ENCODE measurements at regions not wholly inside any gene's neighbourhood (a gene's known extent, or its start where the extent isn't known, plus 50 kb on each side); places are given as distances from the start of the nearest gene placed in this dataset.
"Not testable (repeated sequence)": the region's sequence is repeated elsewhere in the genome, so short reads cannot be mapped to it uniquely, and the experiment has no call there.

DNA sequence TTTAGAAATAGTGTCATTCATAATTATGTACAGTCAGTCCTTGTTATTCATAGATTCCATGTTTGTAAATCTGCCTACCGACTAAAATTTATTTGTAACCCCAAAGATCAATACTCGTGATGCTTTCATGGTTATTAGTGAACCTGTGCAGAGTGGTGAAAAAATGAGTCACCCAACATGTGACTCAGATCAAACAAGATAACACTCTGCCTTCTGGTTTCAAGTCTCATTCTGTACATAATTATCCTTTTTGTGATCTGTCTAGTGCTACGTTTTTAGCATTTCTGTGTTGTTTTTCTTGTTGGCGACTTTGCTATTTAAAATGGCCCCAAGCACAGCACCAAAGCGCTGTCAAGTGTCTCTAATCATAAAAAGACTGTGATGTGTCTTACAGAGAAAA, 274.7 kb downstream of the SUCLA2 start:
- H3K9me3 Mint-ChIP-seq = no peaks in the 10 kb centered on the region
- no peak overlapping the region for H3K27ac Mint-ChIP-seq
- H3K4me3 Mint-ChIP-seq = no peak overlapping the region
- no peaks in the 10 kb centered on the region for H3K36me3 Mint-ChIP-seq (ENCODE audit: low read depth)
- H3K27me3 Mint-ChIP-seq (ENCODE audit: insufficient read depth) = peaks cover 2% of the 10 kb centered on the region
- intact Hi-C loops (cut with micrococcal nuclease) = no loop called here
- no peak for DNase-seq (ENCODE audit: low spot score)
- H3K4me1 Mint-ChIP-seq (ENCODE audit: low read depth) = no peaks in the 10 kb centered on the region

DNA sequence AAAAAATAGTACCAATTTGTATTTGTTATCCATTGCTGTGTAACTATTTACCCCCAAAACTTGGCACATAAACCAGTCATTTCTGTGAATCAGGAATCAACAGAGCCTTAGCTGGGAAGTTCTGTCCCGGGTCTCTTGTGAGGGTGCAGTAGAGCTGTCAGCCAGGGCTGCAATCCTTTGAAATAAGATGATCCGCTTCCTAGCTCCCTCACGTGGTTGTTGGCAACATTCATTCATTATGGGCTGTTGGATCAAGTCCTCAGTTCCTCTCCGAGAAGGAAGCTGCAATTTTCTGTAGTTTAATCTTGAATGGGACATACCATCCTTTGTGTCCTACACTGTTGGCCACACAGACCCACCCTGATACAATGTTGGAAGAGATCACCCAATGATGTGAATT, 277.2 kb downstream of the SUCLA2 start:
- intact Hi-C loops (cut with micrococcal nuclease) = no loop called here
- Mint-ChIP-seq H3K36me3 (ENCODE audit: low read depth) (no peaks in the 10 kb centered on the region), H3K4me1 (ENCODE audit: low read depth) (no peaks in the 10 kb centered on the region)

GRCh38 chr13:47719164-47719563, 281.9 kb downstream of the SUCLA2 start:
- H3K27ac Mint-ChIP-seq = no peak overlapping the region
- intact Hi-C loops (cut with micrococcal nuclease) = no loop called here
- no peak overlapping the region for H3K4me3 Mint-ChIP-seq
- DNase-seq (ENCODE audit: low spot score) = no peak
- peaks cover 2% of the 10 kb centered on the region for H3K27me3 Mint-ChIP-seq (ENCODE audit: insufficient read depth)
- no peaks in the 10 kb centered on the region for H3K36me3 Mint-ChIP-seq (ENCODE audit: low read depth)
- no peaks in the 10 kb centered on the region for H3K9me3 Mint-ChIP-seq
- H3K4me1 Mint-ChIP-seq (ENCODE audit: low read depth) = no peaks in the 10 kb centered on the region

More for the DNA sequence above, 277.2 kb downstream of the SUCLA2 start:
- Mint-ChIP-seq H3K9me3 (no peaks in the 10 kb centered on the region), H3K4me3 (no peak overlapping the region), H3K27ac (no peak overlapping the region), H3K27me3 (ENCODE audit: insufficient read depth) (peaks cover 4% of the 10 kb centered on the region)
- DNase-seq (ENCODE audit: low spot score) = no peak

DNA sequence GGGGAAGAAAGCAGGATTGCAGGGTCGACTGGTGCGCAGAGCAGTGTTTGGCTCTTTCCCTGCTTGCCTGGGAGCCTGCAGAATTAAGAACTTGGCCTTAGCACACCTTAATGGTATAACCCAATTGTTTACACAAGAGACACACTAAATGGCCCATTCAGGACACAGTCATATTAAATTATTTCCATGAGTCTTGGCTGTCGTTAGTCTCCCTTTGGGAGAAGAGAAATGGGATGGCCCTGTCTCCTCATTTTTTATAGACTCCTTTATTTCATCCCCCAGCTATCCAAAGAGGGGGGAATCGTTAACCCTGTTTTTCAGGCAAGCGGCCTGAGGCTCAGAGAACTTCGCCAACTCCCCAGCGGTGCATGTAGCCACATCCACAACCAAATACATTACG, 282.5 kb downstream of the SUCLA2 start:
- H3K4me1 Mint-ChIP-seq (ENCODE audit: low read depth) = no peaks in the 10 kb centered on the region
- no peak for DNase-seq (ENCODE audit: low spot score)
- peaks cover 2% of the 10 kb centered on the region for H3K27me3 Mint-ChIP-seq (ENCODE audit: insufficient read depth)
- H3K36me3 Mint-ChIP-seq (ENCODE audit: low read depth) = no peaks in the 10 kb centered on the region
- H3K4me3 Mint-ChIP-seq = no peak overlapping the region
- H3K9me3 Mint-ChIP-seq = no peaks in the 10 kb centered on the region
- intact Hi-C loops (cut with micrococcal nuclease) = no loop called here
- H3K27ac Mint-ChIP-seq = no peak overlapping the region

DNA sequence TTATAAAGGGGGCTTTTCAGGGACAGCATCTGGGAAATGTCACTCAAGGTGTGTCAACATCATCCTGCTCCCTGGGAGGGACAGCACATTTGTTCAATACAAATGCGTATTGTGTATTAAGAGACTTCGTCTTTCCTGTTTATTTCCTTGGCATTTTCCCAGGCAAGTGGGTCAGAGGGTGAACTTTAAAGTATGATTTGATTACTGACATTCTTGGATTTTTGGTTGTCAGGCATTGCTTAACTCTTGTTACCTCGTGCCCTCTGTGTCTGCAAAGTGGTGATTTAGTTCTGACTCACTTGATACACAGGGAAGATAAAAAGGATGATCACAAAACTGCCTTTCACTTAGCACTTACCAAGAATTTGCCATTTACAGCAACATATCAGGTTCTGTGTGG, 292.7 kb downstream of the SUCLA2 start:
- H3K27ac Mint-ChIP-seq = no peak overlapping the region
- no peak for DNase-seq (ENCODE audit: low spot score)
- H3K4me1 Mint-ChIP-seq (ENCODE audit: low read depth) = no peaks in the 10 kb centered on the region
- H3K4me3 Mint-ChIP-seq = no peak overlapping the region
- H3K9me3 Mint-ChIP-seq = peaks cover 3% of the 10 kb centered on the region
- H3K36me3 Mint-ChIP-seq (ENCODE audit: low read depth) = no peaks in the 10 kb centered on the region
- intact Hi-C loops (cut with micrococcal nuclease) = no loop called here
- peaks cover 2% of the 10 kb centered on the region for H3K27me3 Mint-ChIP-seq (ENCODE audit: insufficient read depth)

GRCh38 chr13:47707414-47707813, 293.7 kb downstream of the SUCLA2 start:
- H3K4me1 Mint-ChIP-seq (ENCODE audit: low read depth) = no peaks in the 10 kb centered on the region
- H3K4me3 Mint-ChIP-seq = no peak overlapping the region
- peaks cover 2% of the 10 kb centered on the region for H3K27me3 Mint-ChIP-seq (ENCODE audit: insufficient read depth)
- H3K9me3 Mint-ChIP-seq = peaks cover 3% of the 10 kb centered on the region
- DNase-seq (ENCODE audit: low spot score) = no peak
- no peak overlapping the region for H3K27ac Mint-ChIP-seq
- no peaks in the 10 kb centered on the region for H3K36me3 Mint-ChIP-seq (ENCODE audit: low read depth)
- intact Hi-C loops (cut with micrococcal nuclease) = no loop called here

DNA sequence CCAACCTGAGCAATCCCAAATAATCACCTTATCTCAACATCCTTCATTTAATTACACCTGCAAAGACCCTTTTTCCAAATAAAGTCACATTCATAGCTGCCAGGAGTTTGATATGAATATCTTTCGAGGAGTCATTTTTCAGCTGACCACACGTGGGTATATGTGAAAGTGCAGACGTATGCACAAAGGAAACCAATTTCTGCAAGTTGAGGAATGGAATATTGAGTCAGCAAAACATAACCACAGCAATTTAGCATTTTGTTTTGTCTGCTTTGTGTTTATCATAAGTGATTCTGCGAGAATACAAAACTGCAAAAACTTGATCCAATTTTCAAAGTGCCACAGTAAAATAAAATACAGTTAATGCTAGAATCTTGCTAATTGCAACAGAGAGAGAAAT, 295.9 kb downstream of the SUCLA2 start:
- Mint-ChIP-seq H3K4me3 (no peak overlapping the region), H3K27me3 (ENCODE audit: insufficient read depth) (peaks cover 2% of the 10 kb centered on the region), H3K4me1 (ENCODE audit: low read depth) (no peaks in the 10 kb centered on the region), H3K9me3 (no peaks in the 10 kb centered on the region), H3K36me3 (ENCODE audit: low read depth) (no peaks in the 10 kb centered on the region), H3K27ac (no peak overlapping the region)
- no peak for DNase-seq (ENCODE audit: low spot score)
- intact Hi-C loops (cut with micrococcal nuclease) = no loop called here

DNA sequence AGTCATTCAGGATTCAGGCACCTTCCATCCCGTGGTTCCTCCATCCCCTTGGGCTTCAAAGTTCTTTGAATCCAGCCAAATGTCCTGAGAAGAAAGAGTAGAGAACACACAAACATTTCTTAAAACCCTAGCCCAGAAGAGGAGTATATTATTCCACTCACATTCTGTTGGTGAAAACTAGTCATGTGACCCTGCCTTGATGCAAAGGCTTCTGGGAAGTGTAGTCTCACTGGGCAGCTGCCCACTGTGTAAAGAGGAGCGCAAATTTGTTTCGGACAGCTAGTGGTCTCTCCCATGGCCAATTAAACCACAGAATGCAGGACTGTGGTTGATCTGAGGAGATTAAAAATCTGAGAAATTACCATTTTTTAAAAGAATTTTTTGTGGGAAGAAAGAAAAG, 304.4 kb downstream of the SUCLA2 start:
- DNase-seq (ENCODE audit: low spot score) = no peak
- Mint-ChIP-seq H3K36me3 (ENCODE audit: low read depth) (no peaks in the 10 kb centered on the region), H3K27me3 (ENCODE audit: insufficient read depth) (no peaks in the 10 kb centered on the region), H3K9me3 (no peaks in the 10 kb centered on the region), H3K27ac (no peak overlapping the region), H3K4me1 (ENCODE audit: low read depth) (no peaks in the 10 kb centered on the region), H3K4me3 (no peak overlapping the region)
- intact Hi-C loops (cut with micrococcal nuclease) = no loop called here

DNA sequence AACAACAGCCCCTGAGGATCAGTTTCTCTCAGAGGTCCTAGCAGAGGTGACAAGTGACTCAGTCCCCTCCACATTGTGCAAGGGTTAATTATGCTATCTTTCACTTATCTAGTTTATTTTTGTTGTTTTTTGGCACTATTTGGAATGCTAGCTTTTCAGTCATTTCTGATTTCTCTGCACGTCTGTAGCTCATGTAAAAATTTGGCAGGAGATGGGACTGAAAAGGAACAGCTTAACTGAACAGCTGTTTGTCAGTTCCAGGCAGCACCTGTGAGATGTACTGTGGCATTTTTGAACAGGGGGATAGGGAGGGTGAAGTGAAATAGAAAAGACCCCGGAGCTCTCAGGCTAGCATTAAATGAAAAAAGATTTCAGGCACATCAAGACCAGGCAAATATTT, 313.5 kb downstream of the SUCLA2 start:
- H3K27me3 Mint-ChIP-seq (ENCODE audit: insufficient read depth) = no peaks in the 10 kb centered on the region
- no peaks in the 10 kb centered on the region for H3K4me1 Mint-ChIP-seq (ENCODE audit: low read depth)
- intact Hi-C loops (cut with micrococcal nuclease) = no loop called here
- no peak overlapping the region for H3K4me3 Mint-ChIP-seq
- H3K9me3 Mint-ChIP-seq = no peaks in the 10 kb centered on the region
- no peaks in the 10 kb centered on the region for H3K36me3 Mint-ChIP-seq (ENCODE audit: low read depth)
- H3K27ac Mint-ChIP-seq = no peak overlapping the region
- no peak for DNase-seq (ENCODE audit: low spot score)

DNA sequence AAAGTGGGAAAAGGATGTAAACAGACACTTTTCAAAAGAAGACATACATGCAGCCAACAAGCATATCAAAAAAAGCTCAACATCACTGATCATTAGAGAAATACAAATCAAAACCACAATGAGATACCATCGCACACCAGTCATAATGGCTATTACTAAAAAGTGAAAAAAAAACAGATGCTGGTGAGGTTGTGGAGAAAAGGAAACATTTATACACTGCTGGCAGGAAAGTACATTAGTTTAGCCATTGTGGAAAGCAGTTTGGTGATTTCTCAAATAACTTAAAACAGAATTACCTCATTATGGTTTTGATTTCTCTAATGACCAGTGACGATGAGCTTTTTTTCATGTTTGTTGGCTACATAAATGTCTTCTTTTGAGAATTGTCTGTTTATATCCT, 315.9 kb downstream of the SUCLA2 start:
- H3K36me3 Mint-ChIP-seq (ENCODE audit: low read depth); H3K4me1 Mint-ChIP-seq (ENCODE audit: low read depth); H3K27me3 Mint-ChIP-seq (ENCODE audit: insufficient read depth); DNase-seq (ENCODE audit: low spot score); H3K4me3 Mint-ChIP-seq; H3K27ac Mint-ChIP-seq; intact Hi-C loops (cut with micrococcal nuclease); H3K9me3 Mint-ChIP-seq: not testable (repeated sequence)

GRCh38 chr13:47680748-47681147, 320.3 kb downstream of the SUCLA2 start:
- Mint-ChIP-seq H3K27me3 (ENCODE audit: insufficient read depth) (peaks cover 2% of the 10 kb centered on the region), H3K36me3 (ENCODE audit: low read depth) (no peaks in the 10 kb centered on the region), H3K4me3 (no peak overlapping the region), H3K27ac (no peak overlapping the region), H3K4me1 (ENCODE audit: low read depth) (no peaks in the 10 kb centered on the region), H3K9me3 (no peaks in the 10 kb centered on the region)
- no peak for DNase-seq (ENCODE audit: low spot score)
- intact Hi-C loops (cut with micrococcal nuclease) = no loop called here

DNA sequence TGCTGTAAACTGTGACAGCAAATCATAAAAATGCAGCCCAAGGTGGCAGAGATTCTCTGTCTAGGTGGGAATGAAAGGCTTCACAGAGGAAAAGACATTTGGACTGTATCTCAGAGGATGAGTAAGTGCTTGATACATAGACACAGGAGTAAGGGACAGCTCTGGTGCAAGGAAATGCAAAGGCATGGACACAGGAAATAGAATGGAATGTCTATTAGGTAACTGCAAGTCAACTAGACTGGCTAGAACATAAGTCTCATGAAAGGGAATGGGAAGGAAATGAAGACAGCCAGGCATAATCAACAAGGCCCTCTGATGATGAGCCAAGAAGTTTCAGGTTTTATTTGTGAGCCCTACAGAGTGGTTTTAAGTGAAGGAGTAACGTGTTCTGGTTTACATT, 321.7 kb downstream of the SUCLA2 start:
- Mint-ChIP-seq H3K27ac (no peak overlapping the region), H3K36me3 (ENCODE audit: low read depth) (no peaks in the 10 kb centered on the region), H3K27me3 (ENCODE audit: insufficient read depth) (peaks cover 2% of the 10 kb centered on the region), H3K4me3 (no peak overlapping the region), H3K4me1 (ENCODE audit: low read depth) (no peaks in the 10 kb centered on the region), H3K9me3 (no peaks in the 10 kb centered on the region)
- intact Hi-C loops (cut with micrococcal nuclease) = no loop called here
- DNase-seq (ENCODE audit: low spot score) = no peak

- DNase-seq (ENCODE audit: low spot score) = no peak
- Mint-ChIP-seq H3K27me3 (ENCODE audit: insufficient read depth) (peaks cover 2% of the 10 kb centered on the region), H3K4me3 (no peak overlapping the region), H3K4me1 (ENCODE audit: low read depth) (no peaks in the 10 kb centered on the region), H3K36me3 (ENCODE audit: low read depth) (no peaks in the 10 kb centered on the region), H3K27ac (no peak overlapping the region), H3K9me3 (no peaks in the 10 kb centered on the region)
- intact Hi-C loops (cut with micrococcal nuclease) = no loop called here
Measured at GRCh38 chr13:47678201-47678968, 322.7 kb downstream of the SUCLA2 start.

- Mint-ChIP-seq H3K4me1 (ENCODE audit: low read depth) (no peaks in the 10 kb centered on the region), H3K27ac (no peak overlapping the region), H3K27me3 (ENCODE audit: insufficient read depth) (no peaks in the 10 kb centered on the region), H3K9me3 (no peaks in the 10 kb centered on the region), H3K4me3 (no peak overlapping the region), H3K36me3 (ENCODE audit: low read depth) (no peaks in the 10 kb centered on the region)
- intact Hi-C loops (cut with micrococcal nuclease) = no loop called here
- DNase-seq (ENCODE audit: low spot score) = no peak
Measured at GRCh38 chr13:47675871-47676270, 325.2 kb downstream of the SUCLA2 start.

All from activated T-helper 1 cell treated with anti-CD3 and anti-CD28 coated beads, Interleukin-12 subunit alpha, Interleukin-12 subunit beta, Interleukin-2, Interleukin-4 antibody, amounts not matched to agents 30 ng/mL and 10 ng/mL and 1 ng/mL, durations not matched to agents 14 hours and 24 hours and 36 hours (primary cell).